Mesenchymal stem cell (in vitro differentiated cells and primary cell): ENCODE measurements at regions not wholly inside any gene's neighbourhood (a gene's known extent, or its start where the extent isn't known, plus 50 kb on each side); places are given as distances from the start of the nearest gene placed in this dataset.
A peak's percentile ranks its signal among the peaks of the same experiment; 100 is the strongest.

ENCODE experiments used
- DNase-seq: peaks from one replicate; pipeline ENCODE4 v3.0.0-alpha.2; 2013
- H2AFZ ChIP-seq: one replicate; pipeline ENCODE4 v1.6.1; 2013; ENCODE audit warnings: low read depth, mild to moderate bottlenecking, control low read depth, inconsistent platforms, low read length, moderate library complexity
- H2AK5ac ChIP-seq: 2 replicates; pipeline ENCODE4 v1.6.1; 2013; ENCODE audit warnings: low read length, moderate library complexity, mild to moderate bottlenecking, inconsistent platforms; ENCODE audit not compliant: severe bottlenecking
- H2BK120ac ChIP-seq: one replicate; pipeline ENCODE4 v1.6.1; 2013; ENCODE audit warnings: low read depth, mild to moderate bottlenecking, inconsistent platforms, low read length, moderate library complexity
- H2BK12ac ChIP-seq, 2 experiments: one replicate each; pipeline ENCODE4 v1.6.1; 2013; ENCODE audit warnings: inconsistent platforms in 2 of 2, low read length in 2 of 2, mild to moderate bottlenecking in 2 of 2, moderate library complexity in 2 of 2, control low read depth in 1 of 2
- H2BK15ac ChIP-seq: one replicate; pipeline ENCODE4 v1.6.1; 2013; ENCODE audit warnings: mild to moderate bottlenecking, low read depth, inconsistent platforms; ENCODE audit not compliant: poor library complexity, severe bottlenecking
- H2BK5ac ChIP-seq: 2 replicates; pipeline ENCODE4 v1.6.1; 2013; ENCODE audit warnings: low read depth, mild to moderate bottlenecking, low read length, control low read depth, inconsistent platforms; ENCODE audit not compliant: poor library complexity, severe bottlenecking
- H3K14ac ChIP-seq, 2 experiments: one replicate each; pipeline ENCODE4 v1.6.1; 2013; ENCODE audit warnings: inconsistent platforms in 2 of 2, low read length in 2 of 2, control low read depth in 1 of 2, mild to moderate bottlenecking in 1 of 2, moderate library complexity in 1 of 2
- H3K18ac ChIP-seq, 2 experiments: one replicate each; pipeline ENCODE4 v1.6.1; 2013; ENCODE audit warnings: inconsistent platforms in 2 of 2, low read length in 2 of 2, control low read depth in 1 of 2, low read depth in 1 of 2, mild to moderate bottlenecking in 1 of 2
- H3K23ac ChIP-seq, 2 experiments: one replicate each; pipeline ENCODE4 v1.6.1; 2013; ENCODE audit warnings: inconsistent platforms in 2 of 2, low read length in 2 of 2, mild to moderate bottlenecking in 2 of 2, moderate library complexity in 2 of 2, control low read depth in 1 of 2
- H3K27ac ChIP-seq: 2 replicates; pipeline ENCODE4 v1.5.1; 2013; ENCODE audit warnings: mild to moderate bottlenecking, moderate library complexity, low read length, control low read depth, inconsistent platforms; ENCODE audit not compliant: poor library complexity, severe bottlenecking
- H3K27me3 ChIP-seq, 2 experiments: 2 replicates each; pipeline versions ENCODE4 v1.6.1 to v1.7.0; 2013; ENCODE audit warnings: low read length in 2 of 2, mild to moderate bottlenecking in 2 of 2, moderate library complexity in 2 of 2, control low read depth in 1 of 2, inconsistent platforms in 1 of 2; ENCODE audit not compliant: control insufficient read depth in 1 of 2, insufficient read depth in 1 of 2
- H3K36me3 ChIP-seq, 2 experiments: 2 replicates each; pipeline versions ENCODE4 v1.6.1 to v1.7.0; 2013; ENCODE audit warnings: low read length in 2 of 2, control low read depth in 1 of 2, inconsistent platforms in 1 of 2, low read depth in 1 of 2, mild to moderate bottlenecking in 1 of 2; ENCODE audit not compliant: insufficient read depth in 2 of 2, control insufficient read depth in 1 of 2
- H3K4ac ChIP-seq, 2 experiments: one replicate each; pipeline ENCODE4 v1.6.1; 2013; ENCODE audit warnings: inconsistent platforms in 2 of 2, low read length in 2 of 2, mild to moderate bottlenecking in 2 of 2, moderate library complexity in 2 of 2, control low read depth in 1 of 2, low read depth in 1 of 2
- H3K4me1 ChIP-seq: 2 replicates; pipeline ENCODE4 v1.6.1; 2013; ENCODE audit warnings: low read depth, low read length, control low read depth; ENCODE audit not compliant: control insufficient read depth, insufficient read depth
- H3K4me2 ChIP-seq: 2 replicates; pipeline ENCODE4 v1.6.1; 2013; ENCODE audit warnings: low read length, mild to moderate bottlenecking, inconsistent platforms; ENCODE audit not compliant: poor library complexity, severe bottlenecking
- H3K4me3 ChIP-seq, 2 experiments: 2 replicates each; pipeline versions ENCODE4 v1.5.1 to v1.7.0; 2013; ENCODE audit warnings: low read length in 2 of 2, mild to moderate bottlenecking in 2 of 2, control low read depth in 1 of 2, low read depth in 1 of 2; ENCODE audit not compliant: insufficient read depth in 1 of 2
- H3K79me1 ChIP-seq: replicated peaks from 2 replicates; pipeline ENCODE4 v1.6.1; 2013; ENCODE audit warnings: mild to moderate bottlenecking, control low read depth, low read length, inconsistent platforms; ENCODE audit not compliant: poor library complexity, severe bottlenecking
- H3K9ac ChIP-seq: 2 replicates; pipeline ENCODE4 v1.7.0; 2013; ENCODE audit warnings: mild to moderate bottlenecking, low read length, moderate library complexity
- H3K9me3 ChIP-seq: 2 replicates; pipeline ENCODE4 v1.7.0; 2013; ENCODE audit warnings: mild to moderate bottlenecking, low read length; ENCODE audit not compliant: control insufficient read depth
- H4K8ac ChIP-seq: one replicate; pipeline ENCODE4 v1.6.1; 2013; ENCODE audit warnings: inconsistent platforms, mild to moderate bottlenecking, low read length, moderate library complexity
- H4K91ac ChIP-seq: one replicate; pipeline ENCODE4 v1.6.1; 2013; ENCODE audit warnings: mild to moderate bottlenecking, low read length, inconsistent platforms
- WGBS: methylation state at CpG from one replicate; pipeline ENCODE4 v1.1.7; 2013; ENCODE audit warnings: mixed read lengths; 5-methylcytosine and 5-hydroxymethylcytosine counted together

- Histone ChIP-seq H3K27ac (no peak overlapping the region), H3K36me3 (no peaks in the 10 kb centered on the region), H2AFZ (no peak overlapping the region), H3K9me3 (no peaks in the 10 kb centered on the region), H3K79me1 (no peaks in the 10 kb centered on the region), H3K4ac (no peak overlapping the region), H3K4me1 (no peaks in the 10 kb centered on the region), H2AK5ac (no peak overlapping the region), H3K27me3 (no peaks in the 10 kb centered on the region), H2BK12ac (no peak overlapping the region), H2BK15ac (no peak overlapping the region), H3K23ac (no peak overlapping the region), H3K14ac (no peak overlapping the region), H3K4me3 (no peak overlapping the region), H4K8ac (no peak overlapping the region), H4K91ac (no peak overlapping the region), H2BK5ac (no peak overlapping the region), H3K18ac (no peak overlapping the region), H3K9ac (no peak overlapping the region), H3K4me2 (no peak overlapping the region), H2BK120ac (no peak overlapping the region)
- 86% methylated on average over 8 of the region's 8 CpGs for WGBS
- DNase-seq = no peak
These were observed 103.6 kb upstream of the CTNNB1 start for GRCh38 chr3:41095702-41096101.

GRCh38 chr3:41097896-41098496, 101.3 kb upstream of the CTNNB1 start:
- peaks cover 0 to 4% of the 10 kb centered on the region in 2 experiments for H3K27me3 ChIP-seq
- H4K8ac ChIP-seq = peak overlapping the region; percentile 61
- H3K4me1 ChIP-seq = no peaks in the 10 kb centered on the region

GRCh38 chr3:41101231-41101630, 98.1 kb upstream of the CTNNB1 start:
- Histone ChIP-seq H3K14ac (no peak overlapping the region), H2AK5ac (no peak overlapping the region), H3K9me3 (no peaks in the 10 kb centered on the region), H3K4me3 (no peak overlapping the region), H3K23ac (no peak overlapping the region), H3K4ac (no peak overlapping the region), H3K4me1 (no peaks in the 10 kb centered on the region), H4K8ac (no peak overlapping the region), H2BK15ac (no peak overlapping the region), H2BK5ac (no peak overlapping the region), H3K18ac (no peak overlapping the region), H4K91ac (no peak overlapping the region), H2BK120ac (no peak overlapping the region), H3K27ac (no peak overlapping the region), H3K4me2 (no peak overlapping the region), H3K9ac (no peak overlapping the region), H3K36me3 (no peaks in the 10 kb centered on the region), H3K27me3 (peaks cover 4 to 17% of the 10 kb centered on the region in 2 experiments), H3K79me1 (no peaks in the 10 kb centered on the region), H2AFZ (no peak overlapping the region), H2BK12ac (no peak overlapping the region)
- no peak for DNase-seq
- WGBS = no CpG with 5 or more reads among the region's 1 CpG

More at GRCh38 chr3:41097896-41098496, 101.3 kb upstream of the CTNNB1 start:
- Histone ChIP-seq H3K79me1 (no peaks in the 10 kb centered on the region), H3K14ac (no peak overlapping the region), H2BK5ac (no peak overlapping the region), H3K23ac (no peak overlapping the region), H2AK5ac (no peak overlapping the region), H3K4me2 (no peak overlapping the region), H3K27ac (no peak overlapping the region), H3K36me3 (no peaks in the 10 kb centered on the region), H2BK12ac (no peak overlapping the region), H3K4me3 (no peak overlapping the region), H2AFZ (no peak overlapping the region), H4K91ac (no peak overlapping the region), H2BK15ac (no peak overlapping the region), H3K9me3 (no peaks in the 10 kb centered on the region), H2BK120ac (no peak overlapping the region), H3K9ac (no peak overlapping the region), H3K18ac (no peak overlapping the region), H3K4ac (no peak overlapping the region)
- 75% methylated on average over 3 of the region's 3 CpGs for WGBS
- no peak for DNase-seq

- no peak overlapping the region for H2AK5ac ChIP-seq
- no peaks in the 10 kb centered on the region for H3K79me1 ChIP-seq
- no peaks in the 10 kb centered on the region for H3K36me3 ChIP-seq
- H3K18ac ChIP-seq = no peak overlapping the region
- no peak overlapping the region for H2BK5ac ChIP-seq
- H3K23ac ChIP-seq = no peak overlapping the region
- H2BK15ac ChIP-seq = no peak overlapping the region
- H2AFZ ChIP-seq = no peak overlapping the region
- H4K8ac ChIP-seq = no peak overlapping the region
- H3K9ac ChIP-seq = no peak overlapping the region
- H3K27ac ChIP-seq = no peak overlapping the region
- H3K4ac ChIP-seq = no peak overlapping the region
- H4K91ac ChIP-seq = no peak overlapping the region
- no peak for DNase-seq
- H3K14ac ChIP-seq = no peak overlapping the region
- H3K27me3 ChIP-seq = peaks cover 4 to 17% of the 10 kb centered on the region in 2 experiments
- H2BK12ac ChIP-seq = no peak overlapping the region
- H2BK120ac ChIP-seq = no peak overlapping the region
- no peaks in the 10 kb centered on the region for H3K9me3 ChIP-seq
- no peak overlapping the region for H3K4me2 ChIP-seq
- no peaks in the 10 kb centered on the region for H3K4me1 ChIP-seq
- WGBS = 89% methylated on average over 3 of the region's 5 CpGs
- no peak overlapping the region for H3K4me3 ChIP-seq
These were observed 97.2 kb upstream of the CTNNB1 start for GRCh38 chr3:41102053-41102556.
